Caco-2 (cell line): ENCODE measurements at regions not wholly inside any gene's neighbourhood (a gene's known extent, or its start where the extent isn't known, plus 50 kb on each side); places are given as distances from the start of the nearest gene placed in this dataset.

ENCODE experiments used
- BruUV-seq: library from RNA; stranded (reverse); fragments of 400-500 nt; replicated peaks from 2 replicates; lab custom pipeline; 2021; lab: Mats Ljungman, UMichigan
- CTCF ChIA-PET: fragments of 300-600 bp; sonication (Branson Sonifier 250); formaldehyde crosslinking; loops from one replicate; lab custom pipeline; 2022; ENCODE audit warnings: antibody characterized with exemption; lab: Charles Lee
- POLR2A ChIA-PET: fragments of 300-600 bp; sonication (Branson Sonifier 250); formaldehyde crosslinking; loops from one replicate; lab custom pipeline; 2022; ENCODE audit warnings: antibody characterized with exemption; lab: Charles Lee
- DNase-seq, 2 experiments: peaks; one replicate each; pipeline versions ENCODE4 v3.0.0 to v3.0.0-alpha.2; 2020 to 2022
- H3K27me3 ChIP-seq: replicated peaks from 2 replicates; pipeline ENCODE4 v1.6.0; 2011; ENCODE audit warnings: low read length; ENCODE audit not compliant: control insufficient read depth, insufficient read depth
- H3K36me3 ChIP-seq: 2 replicates; pipeline ENCODE4 v1.5.1; 2011; ENCODE audit warnings: low read length; ENCODE audit not compliant: control insufficient read depth, insufficient read depth
- H3K4me1 ChIP-seq: fragments of 250-450 bp; sonication (Bioruptor Pico); 2 replicates; pipeline ENCODE4 v1.5.1; 2020; ENCODE audit warnings: mild to moderate bottlenecking
- H3K4me3 ChIP-seq: 2 replicates; pipeline ENCODE4 v1.5.1; 2011; ENCODE audit warnings: low read depth, mild to moderate bottlenecking, control low read depth, low read length
- H3K9me3 ChIP-seq: fragments of 250-450 bp; sonication (Bioruptor Pico); 2 replicates; pipeline ENCODE4 v1.5.1; 2020; ENCODE audit warnings: mild to moderate bottlenecking, moderate library complexity
- H3K27ac Mint-ChIP-seq: one replicate; pipeline ENCODE4 v1.8.0; 2022; ENCODE audit warnings: mixed read lengths; ENCODE audit not compliant: unreplicated experiment
- H3K27me3 Mint-ChIP-seq: one replicate; pipeline ENCODE4 v1.8.0; 2022; ENCODE audit warnings: mixed read lengths; ENCODE audit not compliant: insufficient read depth, unreplicated experiment
- H3K36me3 Mint-ChIP-seq: one replicate; pipeline ENCODE4 v1.8.0; 2022; ENCODE audit warnings: mild to moderate bottlenecking, mixed read lengths; ENCODE audit not compliant: insufficient read depth, unreplicated experiment
- H3K4me1 Mint-ChIP-seq: one replicate; pipeline ENCODE4 v1.8.0; 2022; ENCODE audit warnings: low read depth, mixed read lengths; ENCODE audit not compliant: unreplicated experiment
- H3K4me3 Mint-ChIP-seq: one replicate; pipeline ENCODE4 v1.8.0; 2022; ENCODE audit warnings: mild to moderate bottlenecking, moderate library complexity, mixed read lengths; ENCODE audit not compliant: unreplicated experiment
- H3K9me3 Mint-ChIP-seq: one replicate; pipeline ENCODE4 v1.8.0; 2022; ENCODE audit warnings: mixed read lengths; ENCODE audit not compliant: unreplicated experiment
- intact Hi-C: fragments of 100-400 bp; cut with micrococcal nuclease; formaldehyde crosslinking; loops from one replicate; pipeline ENCODE4 v1.10.0; 2022; ENCODE audit not compliant: unreplicated experiment
- TF ChIP-seq, protein P1 (sequence below), 2 experiments: fragments of 200-600 bp in 1 of 2; IDR thresholded peaks; 1 replicate in 1 of 2; 2 replicates in 1 of 2; pipeline versions ENCODE4 v1.5.1 to v1.8.0; 2011 to 2022; ENCODE audit warnings: antibody characterized with exemption in 1 of 2, control low read depth in 1 of 2, inconsistent platforms in 1 of 2, low read depth in 1 of 2, low read length in 1 of 2, mild to moderate bottlenecking in 1 of 2, moderate library complexity in 1 of 2; ENCODE audit not compliant: insufficient read depth in 1 of 2, severe bottlenecking in 1 of 2, unreplicated experiment in 1 of 2

GRCh38 chr5:10894445-10895054 is 133.5 kb upstream of the DAP start:
- Histone ChIP-seq H3K4me3 (no peak overlapping the region), H3K27me3 (no peaks in the 10 kb centered on the region; the same call in 1 of the 2 replicates), H3K36me3 (no peaks in the 10 kb centered on the region), H3K9me3 (peaks cover 7% of the 10 kb centered on the region; the same call in 1 of the 2 replicates), H3K4me1 (no peaks in the 10 kb centered on the region)
- Mint-ChIP-seq H3K4me3 (no peak overlapping the region), H3K4me1 (peaks cover 7% of the 10 kb centered on the region), H3K27ac (no peak overlapping the region), H3K27me3 (no peaks in the 10 kb centered on the region), H3K9me3 (no peaks in the 10 kb centered on the region), H3K36me3 (no peaks in the 10 kb centered on the region)
- TF ChIP-seq, protein P1, sequence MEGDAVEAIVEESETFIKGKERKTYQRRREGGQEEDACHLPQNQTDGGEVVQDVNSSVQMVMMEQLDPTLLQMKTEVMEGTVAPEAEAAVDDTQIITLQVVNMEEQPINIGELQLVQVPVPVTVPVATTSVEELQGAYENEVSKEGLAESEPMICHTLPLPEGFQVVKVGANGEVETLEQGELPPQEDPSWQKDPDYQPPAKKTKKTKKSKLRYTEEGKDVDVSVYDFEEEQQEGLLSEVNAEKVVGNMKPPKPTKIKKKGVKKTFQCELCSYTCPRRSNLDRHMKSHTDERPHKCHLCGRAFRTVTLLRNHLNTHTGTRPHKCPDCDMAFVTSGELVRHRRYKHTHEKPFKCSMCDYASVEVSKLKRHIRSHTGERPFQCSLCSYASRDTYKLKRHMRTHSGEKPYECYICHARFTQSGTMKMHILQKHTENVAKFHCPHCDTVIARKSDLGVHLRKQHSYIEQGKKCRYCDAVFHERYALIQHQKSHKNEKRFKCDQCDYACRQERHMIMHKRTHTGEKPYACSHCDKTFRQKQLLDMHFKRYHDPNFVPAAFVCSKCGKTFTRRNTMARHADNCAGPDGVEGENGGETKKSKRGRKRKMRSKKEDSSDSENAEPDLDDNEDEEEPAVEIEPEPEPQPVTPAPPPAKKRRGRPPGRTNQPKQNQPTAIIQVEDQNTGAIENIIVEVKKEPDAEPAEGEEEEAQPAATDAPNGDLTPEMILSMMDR (IDR thresholded peaks at IDR 0.05; ENCODE audit: insufficient read depth in 1 of 2, low read depth in 1 of 2, low read length in 1 of 2, severe bottlenecking in 1 of 2, unreplicated experiment in 1 of 2): no peak
- intact Hi-C loops: no loop called here
- ChIA-PET POLR2A (no interaction called here), CTCF (no interaction called here)
- no peak for DNase-seq
- no TSS peak for BruUV-seq

- CTCF ChIA-PET: no interaction called here
- Histone ChIP-seq H3K4me1 (no peaks in the 10 kb centered on the region), H3K36me3 (no peaks in the 10 kb centered on the region), H3K9me3 (peaks cover 7% of the 10 kb centered on the region; the same call in 1 of the 2 replicates), H3K27me3 (no peaks in the 10 kb centered on the region; the same call in 1 of the 2 replicates), H3K4me3 (no peak overlapping the region)
- Mint-ChIP-seq H3K9me3 (no peaks in the 10 kb centered on the region), H3K4me1 (peaks cover 7% of the 10 kb centered on the region), H3K36me3 (no peaks in the 10 kb centered on the region), H3K27me3 (no peaks in the 10 kb centered on the region), H3K27ac (no peak overlapping the region), H3K4me3 (no peak overlapping the region)
- no peak for DNase-seq
- intact Hi-C loops: no loop called here
- BruUV-seq: no TSS peak
- POLR2A ChIA-PET: no interaction called here
- TF ChIP-seq, protein P1 (IDR thresholded peaks at IDR 0.05; ENCODE audit: insufficient read depth in 1 of 2, low read depth in 1 of 2, low read length in 1 of 2, severe bottlenecking in 1 of 2, unreplicated experiment in 1 of 2): no peak
Measured at GRCh38 chr5:10892911-10893215, 131.8 kb upstream of the DAP start.

GRCh38 chr5:10892147-10892910 is 131.3 kb upstream of the DAP start:
- ChIA-PET POLR2A (no interaction called here), CTCF (no interaction called here)
- H3K9me3 ChIP-seq: peaks cover 7% of the 10 kb centered on the region; the same call in 1 of the 2 replicates
- no peak overlapping the region for H3K4me3 ChIP-seq
- no peaks in the 10 kb centered on the region for H3K27me3 Mint-ChIP-seq
- TF ChIP-seq, protein P1 (IDR thresholded peaks at IDR 0.05; ENCODE audit: insufficient read depth in 1 of 2, low read depth in 1 of 2, low read length in 1 of 2, severe bottlenecking in 1 of 2, unreplicated experiment in 1 of 2): no peak
- DNase-seq: no peak
- H3K27ac Mint-ChIP-seq: no peak overlapping the region
- BruUV-seq: no TSS peak
- peaks cover 7% of the 10 kb centered on the region for H3K4me1 Mint-ChIP-seq
- H3K36me3 ChIP-seq: no peaks in the 10 kb centered on the region
- H3K36me3 Mint-ChIP-seq: no peaks in the 10 kb centered on the region
- no peaks in the 10 kb centered on the region for H3K9me3 Mint-ChIP-seq
- no peaks in the 10 kb centered on the region; the same call in 1 of the 2 replicates for H3K27me3 ChIP-seq
- intact Hi-C loops: no loop called here
- no peaks in the 10 kb centered on the region for H3K4me1 ChIP-seq
- H3K4me3 Mint-ChIP-seq: no peak overlapping the region
